ENCODE measurements at regions not wholly inside any gene's neighbourhood (a gene's known extent, or its start where the extent isn't known, plus 50 kb on each side); places are given as distances from the start of the nearest gene placed in this dataset.
"Not testable (repeated sequence)": the region's sequence is repeated elsewhere in the genome, so short reads cannot be mapped to it uniquely, and the experiment has no call there.

GRCh38 chr16:29158031-29158784, 173.4 kb downstream of the LAT start:
- not testable (repeated sequence) for TF ChIP-seq POLR2A, CTCF (IDR thresholded peaks at IDR 0.05)

All from esophagus squamous epithelium (tissue), 4 donors.